ENCODE measurements at regions not wholly inside any gene's neighbourhood (a gene's known extent, or its start where the extent isn't known, plus 50 kb on each side); places are given as distances from the start of the nearest gene placed in this dataset.
A peak's percentile ranks its signal among the peaks of the same experiment; 100 is the strongest.

GRCh38 chr5:39479537-39479936, 54.8 kb upstream of the DAB2 start:
- 20 to 74% methylated on average over 6 of the region's 6 CpGs for WGBS, 2 donors
- intact Hi-C loops (cut with DNase I), result no loop called here

GRCh38 chr5:39478863-39479262, 54.1 kb upstream of the DAB2 start:
- no peaks in the 10 kb centered on the region for H3K9me3 ChIP-seq
- intact Hi-C loops (cut with DNase I), result no loop called here
- no peak for DNase-seq
- 0 to 3% methylated on average over 1 of the region's 1 CpG for WGBS, 2 donors
- H3K4me1 ChIP-seq, result peaks cover 0 to 9% (median 0%) of the 10 kb centered on the region in 4 donors
- TF ChIP-seq CTCF (IDR thresholded peaks at IDR 0.05), result no peak
- TF ChIP-seq EP300 (IDR thresholded peaks at IDR 0.05), result no peak
- TF ChIP-seq POLR2A (IDR thresholded peaks at IDR 0.05), result no peak
- no peak for TF ChIP-seq POLR2AphosphoS5 (IDR thresholded peaks at IDR 0.05)
- H3K36me3 ChIP-seq, result no peaks in the 10 kb centered on the region
- H3K27me3 ChIP-seq, result no peaks in the 10 kb centered on the region
- no peak overlapping the region for H3K4me3 ChIP-seq
- no peak overlapping the region for H3K27ac ChIP-seq

More at GRCh38 chr5:39479537-39479936, 54.8 kb upstream of the DAB2 start:
- peaks cover 0 to 15% (median 1%) of the 10 kb centered on the region in 4 donors for H3K4me1 ChIP-seq
- DNase-seq, result no peak
- no peaks in the 10 kb centered on the region for H3K27me3 ChIP-seq
- no peaks in the 10 kb centered on the region for H3K36me3 ChIP-seq
- H3K27ac ChIP-seq, result no peak overlapping the region
- H3K9me3 ChIP-seq, result no peaks in the 10 kb centered on the region
- no peak for TF ChIP-seq POLR2AphosphoS5 (IDR thresholded peaks at IDR 0.05)
- TF ChIP-seq CTCF (IDR thresholded peaks at IDR 0.05), result no peak
- no peak for TF ChIP-seq POLR2A (IDR thresholded peaks at IDR 0.05)
- TF ChIP-seq EP300 (IDR thresholded peaks at IDR 0.05), result no peak
- no peak overlapping the region for H3K4me3 ChIP-seq

GRCh38 chr5:39476843-39477220, 52.1 kb upstream of the DAB2 start:
- no peaks in the 10 kb centered on the region for H3K9me3 ChIP-seq
- peaks cover 0 to 6% (median 0%) of the 10 kb centered on the region in 4 donors for H3K4me1 ChIP-seq
- no peak for TF ChIP-seq POLR2AphosphoS5 (IDR thresholded peaks at IDR 0.05)
- no peak for TF ChIP-seq POLR2A (IDR thresholded peaks at IDR 0.05)
- no peak for TF ChIP-seq EP300 (IDR thresholded peaks at IDR 0.05)
- TF ChIP-seq CTCF (IDR thresholded peaks at IDR 0.05), result no peak
- H3K4me3 ChIP-seq, result no peak overlapping the region
- H3K27ac ChIP-seq, result no peak overlapping the region
- intact Hi-C loops (cut with DNase I), result no loop called here
- no peaks in the 10 kb centered on the region for H3K36me3 ChIP-seq
- WGBS, 2 donors, result 82 to 84% methylated on average over 2 of the region's 2 CpGs
- H3K27me3 ChIP-seq, result no peaks in the 10 kb centered on the region
- DNase-seq, result no peak

DNA sequence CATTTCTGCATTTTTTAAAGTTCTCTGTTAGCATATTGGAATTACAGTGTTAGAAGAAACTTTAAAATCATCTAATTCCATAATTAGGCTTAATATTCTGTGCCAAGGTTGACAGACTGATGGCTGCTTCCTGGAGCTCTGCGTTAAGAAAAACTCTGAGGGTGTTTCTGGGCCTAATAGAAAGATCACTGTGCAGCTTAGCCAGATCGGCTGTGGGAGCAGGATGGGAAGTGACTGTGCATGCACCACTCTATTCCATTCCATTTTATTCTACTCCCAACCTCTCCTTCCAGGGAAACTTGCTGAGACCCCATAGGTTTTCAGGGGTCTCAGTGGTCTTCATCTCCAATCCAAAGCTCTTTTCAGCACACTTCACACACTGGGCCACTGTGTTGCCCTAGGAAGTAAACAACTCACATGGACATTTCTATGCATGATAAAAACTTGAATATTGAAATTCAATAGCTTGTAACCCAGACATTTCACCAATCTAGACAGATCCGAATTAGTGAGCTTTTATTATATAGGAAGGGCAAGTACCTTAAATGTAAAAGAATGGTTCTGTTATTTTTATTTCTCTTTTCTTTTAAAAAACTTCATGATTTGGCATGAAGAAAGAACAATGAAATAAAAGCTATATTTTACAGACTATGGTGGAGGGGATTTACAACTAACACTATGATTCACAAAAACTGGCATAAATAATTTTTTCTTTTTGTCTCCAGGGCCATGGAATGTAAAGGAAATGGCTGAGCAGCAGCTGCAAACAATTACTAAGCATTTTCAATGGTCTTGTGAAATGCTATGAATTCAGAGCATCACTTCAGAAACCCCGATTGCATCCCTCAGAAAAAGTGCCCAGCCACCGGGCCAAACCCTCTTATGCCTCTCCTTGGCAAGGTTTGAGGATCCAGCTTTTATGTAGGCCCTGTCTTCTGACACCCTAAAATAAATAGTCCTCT, 51.4 kb upstream of the DAB2 start:
- Histone ChIP-seq H3K27me3 (no peaks in the 10 kb centered on the region), H3K36me3 (no peaks in the 10 kb centered on the region), H3K9me3 (no peaks in the 10 kb centered on the region), H3K4me1 (no peaks in the 10 kb centered on the region), H3K27ac (peak overlapping the region in 1 of 4 donors; percentile 6), H3K4me3 (no peak overlapping the region)
- intact Hi-C loops (cut with DNase I), result no loop called here
- DNase-seq, result no peak
- WGBS, 2 donors, result 75 to 87% methylated on average over 5 of the region's 5 CpGs
- TF ChIP-seq POLR2AphosphoS5 (IDR thresholded peaks at IDR 0.05) (no peak), CTCF (IDR thresholded peaks at IDR 0.05) (no peak)
